Fibroblast of lung (primary cell): ENCODE measurements at regions not wholly inside any gene's neighbourhood (a gene's known extent, or its start where the extent isn't known, plus 50 kb on each side); places are given as distances from the start of the nearest gene placed in this dataset.

ENCODE experiments used
- EZH2 ChIP-seq: IDR thresholded peaks from 2 replicates; pipeline ENCODE4 v1.5.1; 2012; ENCODE audit warnings: low read length, control low read depth, mild to moderate bottlenecking; ENCODE audit errors: missing control alignments
- TF ChIP-seq, protein P1 (sequence below), 2 donors: IDR thresholded peaks in 1 of 2; conservative IDR thresholded peaks in 1 of 2; 1 replicate in 1 of 2; 2 replicates in 1 of 2; pipeline ENCODE4 v1.5.1; 2011 to 2012; ENCODE audit warnings: low read length in 2 of 2, control low read depth in 1 of 2, inconsistent platforms in 1 of 2, low read depth in 1 of 2, mild to moderate bottlenecking in 1 of 2

DNA sequence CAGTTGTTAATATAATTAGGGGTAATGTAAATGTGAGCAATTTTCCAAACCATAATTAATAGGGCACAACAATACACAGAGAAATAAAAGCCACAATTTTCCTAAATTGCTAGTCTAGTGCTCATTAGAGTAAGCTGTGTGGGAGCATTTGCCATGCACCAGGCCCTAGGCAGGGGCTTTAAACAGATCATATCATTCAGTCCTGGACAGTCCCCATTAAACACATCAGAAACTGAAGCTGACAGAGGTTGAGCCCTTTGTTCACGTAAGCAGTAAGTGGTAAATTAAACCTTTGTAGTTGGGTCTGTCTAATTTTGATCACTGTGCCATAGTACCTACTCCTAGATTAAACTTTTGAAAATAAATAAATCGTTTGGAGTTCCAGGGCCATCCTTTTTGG lies 931.1 kb downstream of the C6orf118 start:
- TF ChIP-seq, protein P1, sequence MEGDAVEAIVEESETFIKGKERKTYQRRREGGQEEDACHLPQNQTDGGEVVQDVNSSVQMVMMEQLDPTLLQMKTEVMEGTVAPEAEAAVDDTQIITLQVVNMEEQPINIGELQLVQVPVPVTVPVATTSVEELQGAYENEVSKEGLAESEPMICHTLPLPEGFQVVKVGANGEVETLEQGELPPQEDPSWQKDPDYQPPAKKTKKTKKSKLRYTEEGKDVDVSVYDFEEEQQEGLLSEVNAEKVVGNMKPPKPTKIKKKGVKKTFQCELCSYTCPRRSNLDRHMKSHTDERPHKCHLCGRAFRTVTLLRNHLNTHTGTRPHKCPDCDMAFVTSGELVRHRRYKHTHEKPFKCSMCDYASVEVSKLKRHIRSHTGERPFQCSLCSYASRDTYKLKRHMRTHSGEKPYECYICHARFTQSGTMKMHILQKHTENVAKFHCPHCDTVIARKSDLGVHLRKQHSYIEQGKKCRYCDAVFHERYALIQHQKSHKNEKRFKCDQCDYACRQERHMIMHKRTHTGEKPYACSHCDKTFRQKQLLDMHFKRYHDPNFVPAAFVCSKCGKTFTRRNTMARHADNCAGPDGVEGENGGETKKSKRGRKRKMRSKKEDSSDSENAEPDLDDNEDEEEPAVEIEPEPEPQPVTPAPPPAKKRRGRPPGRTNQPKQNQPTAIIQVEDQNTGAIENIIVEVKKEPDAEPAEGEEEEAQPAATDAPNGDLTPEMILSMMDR (conservative IDR thresholded peaks at IDR 0.05 in 1 of 2, IDR thresholded peaks at IDR 0.05 in 1 of 2; ENCODE audit: low read depth in 1 of 2, low read length in 2 of 2), result no peak
- TF ChIP-seq EZH2, result no peak
